B cell (primary cell): ENCODE measurements at regions not wholly inside any gene's neighbourhood (a gene's known extent, or its start where the extent isn't known, plus 50 kb on each side); places are given as distances from the start of the nearest gene placed in this dataset.

ENCODE experiments used
- ATAC-seq: fragments of 200-7000 bp; cut with Tn5 transposase; one replicate; pipeline ENCODE4 v1.10.0; 2021; ENCODE audit warnings: low read depth, mild to moderate bottlenecking, moderate number of reproducible peaks, moderate library complexity
- CTCF ChIA-PET: fragments of 350-600 bp; sonication (Branson Sonifier 250); formaldehyde crosslinking; loops from one replicate; lab custom pipeline; 2021; ENCODE audit warnings: antibody characterized with exemption, inconsistent platforms; lab: Charles Lee
- POLR2A ChIA-PET: fragments of 350-600 bp; sonication (Branson Sonifier 250); formaldehyde crosslinking; loops from one replicate; lab custom pipeline; 2021; ENCODE audit warnings: antibody characterized with exemption; lab: Charles Lee
- DNase-seq: peaks from one replicate; pipeline ENCODE4 v3.0.0; 2013
- H2AFZ ChIP-seq: 2 replicates; pipeline ENCODE4 v1.6.1; 2012; ENCODE audit warnings: mild to moderate bottlenecking, low read depth, low read length; ENCODE audit not compliant: insufficient read depth, poor library complexity, severe bottlenecking
- H3K27ac ChIP-seq, 2 donors: 1 replicate in 1 of 2; 2 replicates in 1 of 2; pipeline ENCODE4 v1.5.1; 2012 to 2013; ENCODE audit warnings: low read length in 2 of 2, mild to moderate bottlenecking in 2 of 2, moderate library complexity in 1 of 2
- H3K27me3 ChIP-seq, 4 experiments: fragments of 200-600 bp in 1 of 4; sonication (generic) in 1 of 4; replicated peaks in 1 of 4; 1 replicate in 2 of 4; 2 replicates in 2 of 4; pipeline versions ENCODE4 v1.6.1 to v1.7.0; 2013 to 2016; ENCODE audit warnings: low read length in 3 of 4, mild to moderate bottlenecking in 2 of 4, mixed read lengths in 1 of 4, moderate library complexity in 1 of 4; ENCODE audit not compliant: insufficient read depth in 4 of 4, control insufficient read depth in 3 of 4; ENCODE audit errors: control extremely low read depth in 1 of 4
- H3K36me3 ChIP-seq, 2 experiments: replicated peaks in 1 of 2; 1 replicate in 1 of 2; 2 replicates in 1 of 2; pipeline versions ENCODE4 v1.6.1 to v1.7.1; 2013; ENCODE audit warnings: low read length in 1 of 2; ENCODE audit not compliant: insufficient read depth in 2 of 2, control insufficient read depth in 1 of 2; ENCODE audit errors: control extremely low read depth in 1 of 2, extremely low read depth in 1 of 2
- H3K4me1 ChIP-seq, 2 donors: fragments of 200-600 bp in 1 of 2; sonication (generic) in 1 of 2; 1 replicate in 1 of 2; 2 replicates in 1 of 2; pipeline versions ENCODE4 v1.5.1 to v1.6.1; 2013 to 2017; ENCODE audit warnings: low read length in 2 of 2; ENCODE audit not compliant: control insufficient read depth in 2 of 2, insufficient read depth in 2 of 2
- H3K4me2 ChIP-seq: replicated peaks from 2 replicates; pipeline ENCODE3; 2012; ENCODE audit warnings: mild to moderate bottlenecking, low read depth, low read length; ENCODE audit not compliant: poor library complexity, severe bottlenecking
- H3K4me3 ChIP-seq, 5 experiments: fragments of 200-600 bp in 1 of 5; sonication (generic) in 1 of 5; 1 replicate in 3 of 5; 2 replicates in 2 of 5; pipeline versions ENCODE4 v1.5.1 to v1.7.0; 2011 to 2016; ENCODE audit warnings: low read length in 4 of 5, mild to moderate bottlenecking in 4 of 5, low read depth in 2 of 5, control low read depth in 1 of 5, moderate library complexity in 1 of 5; ENCODE audit not compliant: insufficient read depth in 1 of 5; ENCODE audit errors: control extremely low read depth in 1 of 5, extremely low read depth in 1 of 5
- H3K79me2 ChIP-seq: fragments of 200-600 bp; sonication (generic); one replicate; pipeline ENCODE4 v1.6.0; 2016; ENCODE audit warnings: low read length; ENCODE audit not compliant: control insufficient read depth, insufficient read depth
- H3K9ac ChIP-seq: fragments of 200-600 bp; sonication (generic); 2 replicates; pipeline ENCODE4 v1.6.1; 2017; ENCODE audit warnings: mild to moderate bottlenecking, low read length, moderate library complexity
- H3K9me3 ChIP-seq, 3 donors: one replicate each; pipeline versions ENCODE4 v1.6.1 to v1.7.1; 2013; ENCODE audit warnings: low read length in 2 of 3; ENCODE audit not compliant: control insufficient read depth in 2 of 3, insufficient read depth in 1 of 3; ENCODE audit errors: control extremely low read depth in 1 of 3
- H4K20me1 ChIP-seq: 2 replicates; pipeline ENCODE4 v1.6.0; 2012; ENCODE audit warnings: mild to moderate bottlenecking, low read length; ENCODE audit not compliant: insufficient read depth, control insufficient read depth, poor library complexity, severe bottlenecking
- H3K27ac Mint-ChIP-seq: one replicate; pipeline ENCODE4 v1.8.0; 2021; ENCODE audit warnings: mixed read lengths
- H3K27me3 Mint-ChIP-seq: one replicate; pipeline ENCODE4 v1.8.0; 2021; ENCODE audit warnings: mixed read lengths
- H3K4me1 Mint-ChIP-seq: one replicate; pipeline ENCODE4 v1.8.0; 2021; ENCODE audit warnings: mixed read lengths
- H3K4me3 Mint-ChIP-seq: one replicate; pipeline ENCODE4 v1.8.0; 2021; ENCODE audit warnings: mixed read lengths
- H3K9me3 Mint-ChIP-seq: one replicate; pipeline ENCODE4 v1.8.0; 2022; ENCODE audit warnings: mixed read lengths; ENCODE audit not compliant: insufficient read depth
- EZH2 ChIP-seq: IDR thresholded peaks from 2 replicates; pipeline ENCODE4 v1.6.1; 2012; ENCODE audit warnings: borderline replicate concordance, low read depth, mild to moderate bottlenecking, moderate library complexity, low read length; ENCODE audit not compliant: insufficient read depth, poor library complexity, severe bottlenecking
- WGBS: methylation state at CpG from one replicate; pipeline ENCODE4 v1.1.5; 2013; ENCODE audit warnings: missing lambda C conversion rate; ENCODE audit not compliant: insufficient coverage; 5-methylcytosine and 5-hydroxymethylcytosine counted together
- intact Hi-C: fragments of 100-400 bp; cut with micrococcal nuclease; formaldehyde crosslinking; loops from one replicate; pipeline ENCODE4 v1.10.0; 2022
- TF ChIP-seq, protein P1 (sequence below): fragments of 200-600 bp; IDR thresholded peaks from one replicate; pipeline ENCODE4 v1.8.0; 2022; ENCODE audit warnings: antibody characterized with exemption, mild to moderate bottlenecking

DNA sequence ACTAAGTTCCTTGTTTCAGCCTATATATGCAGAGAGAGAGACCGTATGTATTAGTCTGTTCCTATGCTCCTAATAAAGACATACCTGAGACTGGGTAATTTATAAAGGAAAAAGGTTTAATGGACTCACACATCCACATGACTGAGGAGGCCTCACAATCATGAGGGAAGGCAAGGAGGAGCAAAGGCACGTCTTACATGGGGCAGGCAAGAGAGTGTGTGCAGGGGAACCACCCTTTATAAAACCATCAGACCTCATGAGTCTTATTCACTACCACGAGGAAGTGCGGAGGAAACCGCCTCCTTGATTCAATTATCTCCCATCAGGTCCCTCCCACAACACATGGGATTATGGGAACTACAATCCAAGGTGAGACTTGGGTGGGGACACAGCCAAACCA is 73.8 kb downstream of the TMEM18 start:
- WGBS: 80% methylated on average over 3 of the region's 5 CpGs
- ATAC-seq: no peak
- Histone ChIP-seq H3K79me2 (no peaks in the 10 kb centered on the region), H3K4me3 (no peak overlapping the region), H4K20me1 (no peaks in the 10 kb centered on the region), H3K4me2 (no peak overlapping the region), H3K9me3 (peaks cover 0 to 19% (median 0%) of the 10 kb centered on the region in 3 donors), H3K27me3 (peaks cover 0 to 8% (median 0%) of the 10 kb centered on the region in 4 experiments), H3K9ac (no peak overlapping the region), H3K36me3 (no peaks in the 10 kb centered on the region), H3K4me1 (no peaks in the 10 kb centered on the region), H3K27ac (no peak overlapping the region), H2AFZ (no peak overlapping the region)
- ChIA-PET POLR2A (no interaction called here), CTCF (no interaction called here)
- no peaks in the 10 kb centered on the region for H3K4me1 Mint-ChIP-seq
- no peak for DNase-seq
- intact Hi-C loops: no loop called here
- peaks cover 8% of the 10 kb centered on the region for H3K27me3 Mint-ChIP-seq
- H3K27ac Mint-ChIP-seq: no peak overlapping the region
- TF ChIP-seq, protein P1, sequence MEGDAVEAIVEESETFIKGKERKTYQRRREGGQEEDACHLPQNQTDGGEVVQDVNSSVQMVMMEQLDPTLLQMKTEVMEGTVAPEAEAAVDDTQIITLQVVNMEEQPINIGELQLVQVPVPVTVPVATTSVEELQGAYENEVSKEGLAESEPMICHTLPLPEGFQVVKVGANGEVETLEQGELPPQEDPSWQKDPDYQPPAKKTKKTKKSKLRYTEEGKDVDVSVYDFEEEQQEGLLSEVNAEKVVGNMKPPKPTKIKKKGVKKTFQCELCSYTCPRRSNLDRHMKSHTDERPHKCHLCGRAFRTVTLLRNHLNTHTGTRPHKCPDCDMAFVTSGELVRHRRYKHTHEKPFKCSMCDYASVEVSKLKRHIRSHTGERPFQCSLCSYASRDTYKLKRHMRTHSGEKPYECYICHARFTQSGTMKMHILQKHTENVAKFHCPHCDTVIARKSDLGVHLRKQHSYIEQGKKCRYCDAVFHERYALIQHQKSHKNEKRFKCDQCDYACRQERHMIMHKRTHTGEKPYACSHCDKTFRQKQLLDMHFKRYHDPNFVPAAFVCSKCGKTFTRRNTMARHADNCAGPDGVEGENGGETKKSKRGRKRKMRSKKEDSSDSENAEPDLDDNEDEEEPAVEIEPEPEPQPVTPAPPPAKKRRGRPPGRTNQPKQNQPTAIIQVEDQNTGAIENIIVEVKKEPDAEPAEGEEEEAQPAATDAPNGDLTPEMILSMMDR: no peak
- no peak for TF ChIP-seq EZH2
- no peaks in the 10 kb centered on the region for H3K9me3 Mint-ChIP-seq
- H3K4me3 Mint-ChIP-seq: no peak overlapping the region

DNA sequence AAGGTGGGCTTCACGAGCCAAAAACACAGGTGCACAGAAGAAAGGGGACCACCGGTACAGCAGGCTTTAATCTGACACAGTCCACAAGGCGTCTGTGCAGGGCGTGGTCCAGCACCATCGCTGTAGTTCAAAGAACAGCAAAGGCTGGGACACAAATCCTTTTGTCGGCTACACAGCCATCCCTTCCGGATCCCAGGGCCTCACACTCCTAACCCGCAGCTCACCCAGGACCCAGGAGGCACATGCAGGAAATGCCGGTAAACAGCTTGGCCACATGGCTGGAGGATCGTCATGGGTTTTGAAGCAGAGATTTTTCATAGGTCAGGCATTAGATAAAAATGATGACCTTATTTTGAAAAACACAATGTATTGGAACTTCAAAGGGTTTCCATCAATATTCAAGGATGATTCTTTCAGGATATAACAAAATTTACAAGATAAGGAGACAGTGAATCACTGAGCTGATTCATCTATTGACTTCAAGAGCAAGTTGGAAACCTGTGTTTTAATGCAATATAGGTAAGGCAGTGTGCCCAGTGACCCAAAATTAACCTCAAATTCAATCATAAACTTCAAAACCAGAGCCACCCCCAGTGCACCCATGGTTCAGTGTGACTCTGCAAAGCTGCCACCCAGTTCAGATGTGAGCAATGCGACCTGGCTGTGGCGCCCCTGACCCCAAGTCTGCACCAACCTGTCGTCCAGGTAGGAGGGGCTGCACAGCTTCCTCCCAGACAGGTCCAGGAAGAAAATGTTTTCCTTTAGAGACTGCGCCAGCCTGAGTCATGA is 74.4 kb downstream of the TMEM18 start:
- no peak overlapping the region for H3K27ac Mint-ChIP-seq
- Histone ChIP-seq H4K20me1 (no peaks in the 10 kb centered on the region), H3K79me2 (no peaks in the 10 kb centered on the region), H3K4me2 (no peak overlapping the region), H3K36me3 (no peaks in the 10 kb centered on the region), H3K9ac (no peak overlapping the region), H2AFZ (no peak overlapping the region), H3K27ac (no peak overlapping the region), H3K27me3 (peaks cover 0 to 6% (median 0%) of the 10 kb centered on the region in 4 experiments), H3K9me3 (peaks cover 0 to 19% (median 0%) of the 10 kb centered on the region in 3 donors), H3K4me3 (no peak overlapping the region), H3K4me1 (no peaks in the 10 kb centered on the region)
- no peak overlapping the region for H3K4me3 Mint-ChIP-seq
- intact Hi-C loops: no loop called here
- 95% methylated on average over 12 of the region's 14 CpGs for WGBS
- ChIA-PET CTCF (no interaction called here), POLR2A (no interaction called here)
- ATAC-seq: no peak
- no peaks in the 10 kb centered on the region for H3K9me3 Mint-ChIP-seq
- no peaks in the 10 kb centered on the region for H3K4me1 Mint-ChIP-seq
- peaks cover 12% of the 10 kb centered on the region for H3K27me3 Mint-ChIP-seq
- no peak for DNase-seq
- no peak for TF ChIP-seq EZH2
- TF ChIP-seq, protein P1: no peak
